BLaER1 (cell line): ENCODE measurements at regions not wholly inside any gene's neighbourhood (a gene's known extent, or its start where the extent isn't known, plus 50 kb on each side); places are given as distances from the start of the nearest gene placed in this dataset.
"Not testable (repeated sequence)": the region's sequence is repeated elsewhere in the genome, so short reads cannot be mapped to it uniquely, and the experiment has no call there.

Source experiments
- H3K27ac ChIP-seq: shearing (Covaris generic); formaldehyde crosslinking; 2 replicates; pipeline ENCODE4 v1.8.1; 2022
- H3K27me3 ChIP-seq: shearing (Covaris generic); formaldehyde crosslinking; 2 replicates; pipeline ENCODE4 v1.8.1; 2022
- H3K36me3 ChIP-seq: shearing (Covaris generic); formaldehyde crosslinking; 2 replicates; pipeline ENCODE4 v1.8.1; 2022
- H3K4me1 ChIP-seq: shearing (Covaris generic); formaldehyde crosslinking; 2 replicates; pipeline ENCODE4 v1.8.1; 2022
- H3K4me2 ChIP-seq: shearing (Covaris generic); formaldehyde crosslinking; 2 replicates; pipeline ENCODE4 v1.8.1; 2022
- H3K4me3 ChIP-seq: shearing (Covaris generic); formaldehyde crosslinking; 2 replicates; pipeline ENCODE4 v1.8.1; 2022
- H3K9ac ChIP-seq: shearing (Covaris generic); formaldehyde crosslinking; 2 replicates; pipeline ENCODE4 v1.8.1; 2022
- H3K9me3 ChIP-seq: shearing (Covaris generic); formaldehyde crosslinking; 2 replicates; pipeline ENCODE4 v1.8.1; 2022
- H4K20me1 ChIP-seq: shearing (Covaris generic); formaldehyde crosslinking; 2 replicates; pipeline ENCODE4 v1.8.1; 2022
- Cebpa-rat ChIP-seq: shearing (Covaris generic); IDR thresholded peaks from 2 replicates; pipeline ENCODE4 v1.8.1; 2022

DNA sequence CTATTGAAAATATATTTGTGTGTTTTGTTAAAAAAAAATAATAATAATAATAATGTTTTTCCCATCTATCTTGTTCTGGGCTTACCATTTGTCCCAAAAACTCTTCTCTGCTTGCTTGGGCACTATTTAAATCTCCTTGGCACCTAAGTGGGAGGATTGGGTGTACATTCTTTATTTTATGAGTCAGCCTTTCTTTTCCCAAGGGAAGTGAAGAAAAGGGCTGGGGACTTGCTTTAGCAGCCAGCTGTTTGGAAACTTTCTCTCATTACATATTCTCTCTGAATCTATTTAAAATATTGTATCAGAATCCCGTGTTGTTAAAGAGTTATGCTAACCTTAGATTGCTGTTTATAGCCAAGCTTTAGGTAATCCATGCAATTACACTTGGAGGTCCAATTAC lies 2332.4 kb downstream of the ARAP2 start:
- Histone ChIP-seq H3K9ac (no peak overlapping the region), H3K4me2 (no peak overlapping the region), H3K4me1 (no peaks in the 10 kb centered on the region), H3K9me3 (peaks cover 24% of the 10 kb centered on the region), H4K20me1 (no peaks in the 10 kb centered on the region), H3K27me3 (no peaks in the 10 kb centered on the region), H3K36me3 (no peaks in the 10 kb centered on the region), H3K4me3 (no peak overlapping the region), H3K27ac (no peak overlapping the region)
- TF ChIP-seq Cebpa-rat: no peak

DNA sequence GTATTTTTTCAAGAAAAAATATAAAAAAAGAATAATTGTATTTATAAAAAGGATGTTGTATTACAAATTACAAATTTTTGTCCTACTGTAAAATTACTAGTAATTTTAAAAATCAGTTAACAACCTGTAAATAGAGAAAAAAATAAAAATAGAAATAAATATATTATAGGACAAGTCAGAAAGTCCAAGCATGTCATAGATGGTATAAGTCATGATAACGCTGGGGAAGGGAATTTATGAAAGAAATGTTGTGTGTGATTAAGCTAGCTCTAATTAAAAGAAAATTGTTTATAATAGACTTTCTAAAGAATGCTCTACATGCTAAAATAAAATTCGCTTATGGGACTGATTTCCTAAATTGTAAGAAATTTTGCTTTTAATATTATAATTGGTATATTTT lies 2329.9 kb downstream of the ARAP2 start:
- Histone ChIP-seq H3K9me3 (peaks cover 24% of the 10 kb centered on the region), H3K27ac (no peak overlapping the region)
- no peak for TF ChIP-seq Cebpa-rat

DNA sequence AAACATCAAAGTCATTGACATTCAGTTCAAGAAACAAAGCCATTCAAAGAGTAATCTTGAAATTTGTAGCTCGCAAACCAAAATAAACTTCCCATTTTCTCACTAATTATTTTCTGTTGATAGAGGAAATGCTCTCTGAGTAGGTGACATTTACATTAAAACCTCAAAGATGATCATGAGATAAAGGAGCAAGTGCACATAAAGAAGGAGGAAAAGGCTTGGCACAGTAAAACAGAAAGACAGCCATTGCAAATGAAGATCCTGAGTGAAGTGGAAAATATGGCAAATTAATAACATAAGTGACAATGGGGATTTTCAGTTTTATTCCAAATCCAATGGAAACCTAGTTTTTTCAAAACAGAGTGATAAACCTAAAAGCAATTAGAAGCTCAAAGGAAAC lies 2320.8 kb downstream of the ARAP2 start:
- H3K4me2 ChIP-seq: no peak overlapping the region
- no peaks in the 10 kb centered on the region for H4K20me1 ChIP-seq
- H3K27ac ChIP-seq: no peak overlapping the region
- no peak for TF ChIP-seq Cebpa-rat
- H3K36me3 ChIP-seq: no peaks in the 10 kb centered on the region
- H3K9me3 ChIP-seq: no peaks in the 10 kb centered on the region
- H3K4me3 ChIP-seq: no peak overlapping the region
- H3K4me1 ChIP-seq: no peaks in the 10 kb centered on the region
- H3K9ac ChIP-seq: no peak overlapping the region
- H3K27me3 ChIP-seq: no peaks in the 10 kb centered on the region

More for the DNA sequence above, 2329.9 kb downstream of the ARAP2 start:
- H3K36me3 ChIP-seq: no peaks in the 10 kb centered on the region
- no peak overlapping the region for H3K4me3 ChIP-seq
- H3K9ac ChIP-seq: no peak overlapping the region
- H4K20me1 ChIP-seq: no peaks in the 10 kb centered on the region
- H3K4me1 ChIP-seq: no peaks in the 10 kb centered on the region
- no peaks in the 10 kb centered on the region for H3K27me3 ChIP-seq
- H3K4me2 ChIP-seq: no peak overlapping the region

DNA sequence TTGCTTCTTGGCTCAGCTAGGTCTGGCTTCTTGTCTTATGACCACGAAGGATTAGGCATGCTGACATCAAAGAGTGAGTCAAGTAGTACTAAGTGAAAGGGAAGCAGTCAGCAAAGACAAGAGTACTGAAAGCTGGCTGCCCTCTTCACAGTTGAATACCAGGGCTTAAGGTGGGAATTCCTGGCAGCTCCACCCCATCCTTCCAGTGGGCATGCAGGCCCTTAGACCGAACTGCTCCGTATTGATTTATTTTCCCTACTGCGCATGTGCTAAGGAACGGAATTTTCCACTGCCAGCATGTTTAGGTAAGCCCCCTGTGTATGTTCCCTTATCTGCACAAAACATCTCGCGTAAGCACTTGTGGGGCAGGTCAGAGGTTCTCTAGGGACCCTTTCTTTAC lies 2320.1 kb downstream of the ARAP2 start:
- no peak overlapping the region for H3K4me3 ChIP-seq
- TF ChIP-seq Cebpa-rat: no peak
- H3K9me3 ChIP-seq: no peaks in the 10 kb centered on the region
- no peaks in the 10 kb centered on the region for H3K36me3 ChIP-seq
- H3K27ac ChIP-seq: no peak overlapping the region
- no peak overlapping the region for H3K9ac ChIP-seq
- no peaks in the 10 kb centered on the region for H3K4me1 ChIP-seq
- H3K27me3 ChIP-seq: no peaks in the 10 kb centered on the region
- H4K20me1 ChIP-seq: no peaks in the 10 kb centered on the region
- H3K4me2 ChIP-seq: no peak overlapping the region

DNA sequence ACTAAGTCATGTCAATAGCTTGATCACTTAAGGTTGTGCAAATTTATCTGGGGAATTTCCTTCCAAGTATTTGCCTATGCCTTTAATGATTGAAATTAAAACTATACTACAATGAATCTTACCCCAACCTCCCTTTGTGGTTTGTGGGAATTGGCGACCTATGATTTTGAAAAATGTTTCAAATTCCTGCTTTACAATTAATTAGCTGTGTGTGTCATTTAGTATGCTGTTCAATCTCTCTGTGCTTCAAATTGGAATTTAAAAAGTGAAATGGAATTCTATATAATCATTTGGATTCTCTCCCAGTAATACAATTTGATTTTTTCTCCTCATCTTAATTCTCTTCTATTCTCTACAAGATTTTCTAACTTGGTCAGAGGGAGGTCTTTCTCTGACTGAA lies 2319.5 kb downstream of the ARAP2 start:
- no peak overlapping the region for H3K27ac ChIP-seq
- no peaks in the 10 kb centered on the region for H3K4me1 ChIP-seq
- no peak overlapping the region for H3K4me2 ChIP-seq
- H3K4me3 ChIP-seq: no peak overlapping the region
- no peak for TF ChIP-seq Cebpa-rat
- no peaks in the 10 kb centered on the region for H3K27me3 ChIP-seq
- no peaks in the 10 kb centered on the region for H3K36me3 ChIP-seq
- no peak overlapping the region for H3K9ac ChIP-seq
- H4K20me1 ChIP-seq: no peaks in the 10 kb centered on the region
- no peaks in the 10 kb centered on the region for H3K9me3 ChIP-seq

DNA sequence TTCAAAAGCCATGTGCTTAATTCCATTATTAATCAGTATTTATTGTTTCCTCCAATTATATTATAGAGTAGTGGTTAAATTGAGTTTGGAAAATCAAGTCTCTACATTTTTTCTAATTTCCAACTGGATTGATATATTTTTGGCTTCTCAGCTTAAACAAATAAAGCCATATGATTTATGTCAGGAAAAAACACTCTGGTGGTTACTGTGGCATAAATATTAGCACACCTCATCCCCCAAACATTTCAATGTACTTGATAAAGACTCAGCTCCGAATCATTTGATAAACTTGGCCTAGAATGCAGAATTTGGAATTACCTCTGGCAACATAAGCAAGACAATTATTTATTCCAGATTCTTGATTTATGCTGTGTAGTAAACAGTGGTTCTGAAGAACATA lies 2313.8 kb downstream of the ARAP2 start:
- H4K20me1 ChIP-seq: no peaks in the 10 kb centered on the region
- H3K4me1 ChIP-seq: no peaks in the 10 kb centered on the region
- H3K4me3 ChIP-seq: no peak overlapping the region
- H3K4me2 ChIP-seq: no peak overlapping the region
- H3K9ac ChIP-seq: no peak overlapping the region
- no peak overlapping the region for H3K27ac ChIP-seq
- H3K9me3 ChIP-seq: no peaks in the 10 kb centered on the region
- no peaks in the 10 kb centered on the region for H3K27me3 ChIP-seq
- TF ChIP-seq Cebpa-rat: no peak
- H3K36me3 ChIP-seq: no peaks in the 10 kb centered on the region

DNA sequence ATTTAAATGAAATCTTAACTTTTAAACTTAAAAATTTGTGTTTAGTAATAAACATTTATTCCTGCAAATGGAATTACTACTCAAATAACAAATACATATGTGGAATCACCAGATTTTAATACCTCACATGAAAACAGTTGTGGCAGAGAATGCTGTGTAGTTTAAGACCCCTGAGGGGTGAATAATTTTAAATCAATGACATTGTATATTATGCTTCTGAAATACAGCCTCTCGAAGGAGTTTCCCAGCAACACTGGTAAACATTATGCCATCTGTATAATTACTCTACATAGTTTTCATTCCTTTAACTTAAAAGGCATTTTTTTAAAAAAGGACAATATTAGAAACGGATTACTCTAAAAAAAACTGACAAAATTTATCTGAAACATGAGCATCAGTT lies 2313.3 kb downstream of the ARAP2 start:
- H3K36me3 ChIP-seq: no peaks in the 10 kb centered on the region
- no peak overlapping the region for H3K27ac ChIP-seq
- H3K4me1 ChIP-seq: no peaks in the 10 kb centered on the region
- H3K9ac ChIP-seq: no peak overlapping the region
- H4K20me1 ChIP-seq: no peaks in the 10 kb centered on the region
- H3K4me2 ChIP-seq: no peak overlapping the region
- H3K4me3 ChIP-seq: no peak overlapping the region
- no peaks in the 10 kb centered on the region for H3K27me3 ChIP-seq
- no peak for TF ChIP-seq Cebpa-rat
- H3K9me3 ChIP-seq: no peaks in the 10 kb centered on the region

DNA sequence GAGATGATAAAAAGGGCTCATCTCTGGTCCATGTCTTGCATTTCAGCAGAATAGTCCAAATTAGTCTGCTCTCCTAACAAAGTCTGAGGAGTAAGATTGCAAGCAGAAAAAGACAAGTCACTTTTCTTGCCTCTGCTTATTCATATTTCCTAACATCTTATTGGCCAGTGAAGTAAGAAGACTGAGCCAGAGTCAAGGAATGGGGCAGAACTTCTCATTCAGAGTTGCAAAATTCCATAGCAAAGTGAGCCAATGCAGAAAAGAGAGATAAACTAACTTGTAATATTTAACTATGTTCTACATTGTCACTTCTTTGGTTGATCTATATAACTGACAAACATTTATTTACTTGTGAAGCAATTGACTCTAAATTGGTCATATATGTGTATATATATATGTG lies 2304.0 kb downstream of the ARAP2 start:
- Histone ChIP-seq H3K4me1 (no peaks in the 10 kb centered on the region), H4K20me1 (no peaks in the 10 kb centered on the region), H3K36me3 (no peaks in the 10 kb centered on the region), H3K27ac (no peak overlapping the region), H3K4me2 (no peak overlapping the region), H3K9ac (no peak overlapping the region), H3K9me3 (no peaks in the 10 kb centered on the region), H3K4me3 (no peak overlapping the region), H3K27me3 (no peaks in the 10 kb centered on the region)
- no peak for TF ChIP-seq Cebpa-rat

DNA sequence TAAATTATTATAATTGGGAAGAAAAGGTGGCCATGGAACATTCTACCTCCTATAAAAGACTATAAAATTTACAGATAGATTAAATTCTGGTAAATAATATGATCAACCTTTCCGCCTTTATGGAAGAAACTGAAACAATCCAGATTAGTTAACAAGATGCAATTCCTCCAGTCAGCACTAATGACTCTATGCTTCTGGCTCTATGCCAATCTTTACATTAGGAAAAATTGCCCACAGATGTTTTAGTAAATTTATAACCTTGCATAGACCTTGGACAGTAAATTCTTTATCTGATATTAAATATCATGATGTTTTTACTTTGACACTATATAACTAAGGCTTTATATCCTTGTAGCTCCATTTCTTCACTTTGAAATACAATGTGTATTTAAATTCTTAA lies 2302.5 kb downstream of the ARAP2 start:
- no peak overlapping the region for H3K27ac ChIP-seq
- H3K36me3 ChIP-seq: no peaks in the 10 kb centered on the region
- no peak overlapping the region for H3K9ac ChIP-seq
- no peaks in the 10 kb centered on the region for H4K20me1 ChIP-seq
- H3K9me3 ChIP-seq: no peaks in the 10 kb centered on the region
- H3K4me3 ChIP-seq: no peak overlapping the region
- TF ChIP-seq Cebpa-rat: no peak
- no peaks in the 10 kb centered on the region for H3K4me1 ChIP-seq
- no peaks in the 10 kb centered on the region for H3K27me3 ChIP-seq
- H3K4me2 ChIP-seq: no peak overlapping the region

DNA sequence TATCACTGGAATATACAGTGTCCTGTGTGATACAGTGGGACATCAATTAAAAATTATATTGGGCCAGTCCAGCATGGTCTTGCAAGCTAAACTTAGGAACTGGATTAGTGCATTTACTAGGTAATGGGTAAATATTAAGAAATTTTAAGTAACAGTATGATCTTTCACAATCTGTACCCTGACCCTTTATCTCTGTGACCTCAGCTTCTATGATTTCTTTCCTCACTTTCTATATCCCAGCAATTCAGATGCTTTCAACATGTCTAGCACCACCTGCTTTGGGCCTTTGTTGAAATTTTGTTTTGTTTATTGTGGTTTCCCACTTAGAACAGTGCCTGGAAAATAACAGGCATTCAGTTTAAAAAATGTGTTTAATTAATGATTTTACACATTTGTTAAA lies 2295.4 kb downstream of the ARAP2 start:
- Histone ChIP-seq H3K4me1 (no peaks in the 10 kb centered on the region), H3K27me3 (no peaks in the 10 kb centered on the region), H3K27ac (no peak overlapping the region), H3K4me2 (no peak overlapping the region), H3K9me3 (no peaks in the 10 kb centered on the region), H4K20me1 (no peaks in the 10 kb centered on the region), H3K4me3 (no peak overlapping the region), H3K9ac (no peak overlapping the region), H3K36me3 (no peaks in the 10 kb centered on the region)
- no peak for TF ChIP-seq Cebpa-rat

DNA sequence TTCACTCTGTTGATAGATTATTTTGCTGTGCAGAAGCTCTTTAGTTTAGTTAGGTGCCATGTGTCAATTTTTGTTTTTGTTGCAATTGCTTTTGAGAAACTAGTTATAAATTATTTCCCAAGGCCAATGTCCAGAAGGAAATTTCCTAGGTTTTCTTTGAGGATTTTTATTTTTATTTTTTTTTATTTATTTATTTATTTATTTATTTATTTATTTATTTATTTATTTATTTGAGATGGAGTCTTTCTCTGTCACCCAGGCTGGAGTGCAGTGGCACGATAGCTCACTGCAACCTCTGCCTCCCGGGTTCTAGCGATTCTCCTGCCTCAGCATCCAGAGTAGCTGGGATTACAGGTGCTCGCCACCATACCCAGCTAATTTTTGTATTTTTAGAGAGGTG lies 2290.5 kb downstream of the ARAP2 start:
- H3K9me3 ChIP-seq, H3K4me1 ChIP-seq: not testable (repeated sequence)

More for the DNA sequence above, 2290.5 kb downstream of the ARAP2 start:
- H3K4me3 ChIP-seq, H3K27me3 ChIP-seq, H4K20me1 ChIP-seq, H3K27ac ChIP-seq, H3K9ac ChIP-seq, H3K36me3 ChIP-seq, H3K4me2 ChIP-seq: not testable (repeated sequence)
